Activated T-helper 2 cell treated with anti-CD3 and anti-CD28 coated beads, Interferon-gamma antibody, Interleukin-2, Interleukin-4, amounts not matched to agents 10 μg/mL and 5 μg/mL and 100 μg/mL, durations not matched to agents 14 hours and 24 hours and 36 hours (primary cell): ENCODE measurements at regions not wholly inside any gene's neighbourhood (a gene's known extent, or its start where the extent isn't known, plus 50 kb on each side); places are given as distances from the start of the nearest gene placed in this dataset.

Source experiments
- DNase-seq: peaks from one replicate; pipeline ENCODE4 v3.0.0; 2021; ENCODE audit warnings: low spot score
- H3K27ac Mint-ChIP-seq: one replicate; pipeline ENCODE4 v1.8.0; 2021; ENCODE audit warnings: mixed read lengths
- H3K27me3 Mint-ChIP-seq: one replicate; pipeline ENCODE4 v1.8.0; 2021; ENCODE audit warnings: low read depth, mixed read lengths
- H3K36me3 Mint-ChIP-seq: one replicate; pipeline ENCODE4 v1.8.0; 2021; ENCODE audit warnings: low read depth, mixed read lengths
- H3K4me1 Mint-ChIP-seq: one replicate; pipeline ENCODE4 v1.8.0; 2021; ENCODE audit warnings: low read depth, mixed read lengths
- H3K4me3 Mint-ChIP-seq: one replicate; pipeline ENCODE4 v1.8.0; 2021; ENCODE audit warnings: low read depth, mild to moderate bottlenecking, moderate library complexity, mixed read lengths
- H3K9me3 Mint-ChIP-seq: one replicate; pipeline ENCODE4 v1.8.0; 2021; ENCODE audit warnings: mixed read lengths
- intact Hi-C: fragments of 100-400 bp; cut with micrococcal nuclease; formaldehyde crosslinking; loops from one replicate; pipeline ENCODE4 v1.15.1; 2023

- Mint-ChIP-seq H3K4me3 (no peak overlapping the region), H3K27me3 (no peaks in the 10 kb centered on the region), H3K9me3 (peaks cover 14% of the 10 kb centered on the region), H3K4me1 (no peaks in the 10 kb centered on the region), H3K36me3 (no peaks in the 10 kb centered on the region), H3K27ac (no peak overlapping the region)
- DNase-seq = no peak
- intact Hi-C loops = no loop called here
Measured at GRCh38 chr3:82281205-82281604, 519.8 kb upstream of the GBE1 start.

- no peaks in the 10 kb centered on the region for H3K4me1 Mint-ChIP-seq
- H3K36me3 Mint-ChIP-seq = no peaks in the 10 kb centered on the region
- no peaks in the 10 kb centered on the region for H3K27me3 Mint-ChIP-seq
- DNase-seq = no peak
- no peak overlapping the region for H3K4me3 Mint-ChIP-seq
- H3K27ac Mint-ChIP-seq = no peak overlapping the region
- intact Hi-C loops = no loop called here
- peaks cover 27% of the 10 kb centered on the region for H3K9me3 Mint-ChIP-seq
Measured at GRCh38 chr3:82276992-82277391, 515.5 kb upstream of the GBE1 start.

GRCh38 chr3:82274897-82275296 lies 513.5 kb upstream of the GBE1 start:
- no peak overlapping the region for H3K27ac Mint-ChIP-seq
- intact Hi-C loops = no loop called here
- no peak for DNase-seq
- H3K9me3 Mint-ChIP-seq = peaks cover 48% of the 10 kb centered on the region
- no peaks in the 10 kb centered on the region for H3K4me1 Mint-ChIP-seq
- H3K4me3 Mint-ChIP-seq = no peak overlapping the region
- H3K36me3 Mint-ChIP-seq = no peaks in the 10 kb centered on the region
- no peaks in the 10 kb centered on the region for H3K27me3 Mint-ChIP-seq

GRCh38 chr3:82265747-82266146 lies 504.3 kb upstream of the GBE1 start:
- DNase-seq = no peak
- no peaks in the 10 kb centered on the region for H3K36me3 Mint-ChIP-seq
- H3K4me1 Mint-ChIP-seq = no peaks in the 10 kb centered on the region
- intact Hi-C loops = no loop called here
- H3K27ac Mint-ChIP-seq = no peak overlapping the region
- H3K9me3 Mint-ChIP-seq = peaks cover 28% of the 10 kb centered on the region
- no peak overlapping the region for H3K4me3 Mint-ChIP-seq
- H3K27me3 Mint-ChIP-seq = no peaks in the 10 kb centered on the region

DNA sequence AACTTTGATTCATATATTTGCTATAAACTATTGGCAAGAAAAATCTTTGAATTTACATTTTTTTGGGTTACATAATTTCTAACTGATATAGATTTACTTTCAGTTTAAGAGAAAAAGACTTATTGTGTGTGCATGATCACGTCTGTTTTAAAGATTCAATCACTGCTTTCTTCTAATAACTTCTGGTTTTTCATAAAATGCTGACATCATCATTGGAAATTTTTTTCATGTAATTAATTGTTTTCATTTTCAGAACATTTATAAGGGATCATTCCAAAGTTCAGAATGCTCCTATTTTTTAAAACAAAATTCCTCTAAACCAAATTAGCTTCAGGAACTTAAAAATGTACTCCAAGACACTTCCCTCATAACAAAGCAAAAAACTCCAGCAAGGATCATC lies 500.7 kb upstream of the GBE1 start:
- intact Hi-C loops = no loop called here
- no peak overlapping the region for H3K27ac Mint-ChIP-seq
- H3K4me3 Mint-ChIP-seq = no peak overlapping the region
- DNase-seq = no peak
- peaks cover 3% of the 10 kb centered on the region for H3K9me3 Mint-ChIP-seq
- no peaks in the 10 kb centered on the region for H3K4me1 Mint-ChIP-seq
- no peaks in the 10 kb centered on the region for H3K27me3 Mint-ChIP-seq
- no peaks in the 10 kb centered on the region for H3K36me3 Mint-ChIP-seq

DNA sequence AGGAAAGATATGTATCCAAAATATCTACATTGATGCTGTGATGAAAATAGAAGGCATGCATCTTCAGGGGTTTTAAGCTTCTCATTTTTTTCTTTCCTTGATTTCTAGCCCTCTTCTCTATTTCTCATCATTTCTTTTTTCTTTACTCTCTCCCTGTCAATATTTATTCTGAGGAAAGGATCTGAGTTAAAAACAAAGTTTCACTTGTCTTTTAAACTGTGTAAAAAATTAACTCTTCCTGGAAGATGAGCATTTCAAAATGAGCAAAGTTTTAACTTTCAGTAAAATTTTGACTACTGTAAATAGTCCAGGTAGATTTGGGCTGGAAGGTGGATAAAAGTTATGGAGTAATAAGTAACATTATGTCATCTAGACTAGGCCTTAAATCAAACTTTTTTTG lies 500.2 kb upstream of the GBE1 start:
- no peak overlapping the region for H3K27ac Mint-ChIP-seq
- peaks cover 3% of the 10 kb centered on the region for H3K9me3 Mint-ChIP-seq
- H3K27me3 Mint-ChIP-seq = no peaks in the 10 kb centered on the region
- H3K4me1 Mint-ChIP-seq = no peaks in the 10 kb centered on the region
- no peak overlapping the region for H3K4me3 Mint-ChIP-seq
- DNase-seq = no peak
- H3K36me3 Mint-ChIP-seq = no peaks in the 10 kb centered on the region
- intact Hi-C loops = no loop called here

GRCh38 chr3:82261013-82261412 lies 499.6 kb upstream of the GBE1 start:
- H3K27ac Mint-ChIP-seq = no peak overlapping the region
- no peak for DNase-seq
- intact Hi-C loops = no loop called here
- peaks cover 3% of the 10 kb centered on the region for H3K9me3 Mint-ChIP-seq
- no peaks in the 10 kb centered on the region for H3K27me3 Mint-ChIP-seq
- H3K4me3 Mint-ChIP-seq = no peak overlapping the region
- no peaks in the 10 kb centered on the region for H3K36me3 Mint-ChIP-seq
- no peaks in the 10 kb centered on the region for H3K4me1 Mint-ChIP-seq

GRCh38 chr3:82259994-82260393 lies 498.5 kb upstream of the GBE1 start:
- H3K27me3 Mint-ChIP-seq = no peaks in the 10 kb centered on the region
- intact Hi-C loops = no loop called here
- no peak overlapping the region for H3K27ac Mint-ChIP-seq
- H3K4me3 Mint-ChIP-seq = no peak overlapping the region
- no peak for DNase-seq
- no peaks in the 10 kb centered on the region for H3K4me1 Mint-ChIP-seq
- H3K9me3 Mint-ChIP-seq = peaks cover 3% of the 10 kb centered on the region
- H3K36me3 Mint-ChIP-seq = no peaks in the 10 kb centered on the region

DNA sequence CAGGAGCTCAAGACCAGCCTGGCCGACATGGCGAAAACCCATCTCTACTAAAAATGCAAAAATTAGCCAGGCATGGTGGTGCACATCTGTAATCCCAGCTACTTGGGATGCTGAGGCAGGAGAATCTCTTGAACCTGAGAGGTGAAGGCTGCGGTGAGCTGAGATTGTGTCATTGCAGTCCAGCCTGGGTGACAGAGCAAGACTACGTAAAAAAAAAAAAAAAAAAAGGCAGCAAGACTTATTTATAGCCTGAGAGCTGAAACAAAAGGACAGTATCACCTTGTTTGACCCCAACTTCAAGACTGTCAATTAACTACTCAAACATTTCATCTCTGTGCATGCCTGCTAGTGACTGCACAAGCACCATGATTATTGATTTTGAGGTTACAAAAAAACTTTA lies 478.9 kb upstream of the GBE1 start:
- Mint-ChIP-seq H3K4me1 (no peaks in the 10 kb centered on the region), H3K36me3 (no peaks in the 10 kb centered on the region), H3K9me3 (peaks cover 2% of the 10 kb centered on the region), H3K4me3 (no peak overlapping the region), H3K27me3 (no peaks in the 10 kb centered on the region), H3K27ac (no peak overlapping the region)
- intact Hi-C loops = no loop called here
- DNase-seq = no peak

GRCh38 chr3:82236257-82236656 lies 474.8 kb upstream of the GBE1 start:
- no peaks in the 10 kb centered on the region for H3K27me3 Mint-ChIP-seq
- H3K4me3 Mint-ChIP-seq = no peak overlapping the region
- H3K36me3 Mint-ChIP-seq = no peaks in the 10 kb centered on the region
- no peak for DNase-seq
- no peaks in the 10 kb centered on the region for H3K4me1 Mint-ChIP-seq
- intact Hi-C loops = loop anchor here (10.0 kb wide), 1 partner anchor 59 kb away; no protein-coding TSS in a partner anchor
- H3K27ac Mint-ChIP-seq = no peak overlapping the region
- H3K9me3 Mint-ChIP-seq = no peaks in the 10 kb centered on the region

DNA sequence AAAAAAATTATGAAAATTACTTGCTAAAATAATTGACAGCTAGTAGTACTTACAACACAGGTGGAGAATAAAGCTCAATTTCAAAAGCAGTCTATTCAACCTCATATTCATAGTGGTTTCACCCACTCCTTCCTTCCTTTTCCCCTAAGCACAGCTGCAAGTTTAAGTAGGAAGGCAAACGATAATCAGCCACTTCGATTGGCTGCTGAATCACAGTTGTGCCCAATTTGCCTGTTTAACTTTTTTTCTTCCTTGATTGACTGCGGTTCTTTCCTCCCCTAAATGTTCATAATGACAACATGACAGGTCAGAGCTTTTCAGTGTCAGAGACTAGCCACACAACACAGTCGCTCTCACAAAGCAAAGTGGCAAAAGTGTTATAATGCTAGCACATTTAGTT lies 468.0 kb upstream of the GBE1 start:
- DNase-seq = no peak
- Mint-ChIP-seq H3K4me3 (peak overlapping the region; percentile 9), H3K27me3 (no peaks in the 10 kb centered on the region), H3K27ac (peak overlapping the region; percentile 24), H3K9me3 (peaks cover 3% of the 10 kb centered on the region), H3K4me1 (peaks cover 8% of the 10 kb centered on the region), H3K36me3 (no peaks in the 10 kb centered on the region)
- intact Hi-C loops = no loop called here

GRCh38 chr3:82224661-82225060 lies 463.2 kb upstream of the GBE1 start:
- peaks cover 4% of the 10 kb centered on the region for H3K4me1 Mint-ChIP-seq
- H3K4me3 Mint-ChIP-seq = no peak overlapping the region
- intact Hi-C loops = no loop called here
- H3K27me3 Mint-ChIP-seq = no peaks in the 10 kb centered on the region
- H3K27ac Mint-ChIP-seq = no peak overlapping the region
- peaks cover 29% of the 10 kb centered on the region for H3K9me3 Mint-ChIP-seq
- DNase-seq = no peak
- H3K36me3 Mint-ChIP-seq = no peaks in the 10 kb centered on the region

GRCh38 chr3:82222401-82222800 lies 461.0 kb upstream of the GBE1 start:
- intact Hi-C loops = no loop called here
- DNase-seq = no peak
- Mint-ChIP-seq H3K4me3 (no peak overlapping the region), H3K36me3 (no peaks in the 10 kb centered on the region), H3K27ac (no peak overlapping the region), H3K4me1 (no peaks in the 10 kb centered on the region), H3K9me3 (peaks cover 29% of the 10 kb centered on the region), H3K27me3 (no peaks in the 10 kb centered on the region)

DNA sequence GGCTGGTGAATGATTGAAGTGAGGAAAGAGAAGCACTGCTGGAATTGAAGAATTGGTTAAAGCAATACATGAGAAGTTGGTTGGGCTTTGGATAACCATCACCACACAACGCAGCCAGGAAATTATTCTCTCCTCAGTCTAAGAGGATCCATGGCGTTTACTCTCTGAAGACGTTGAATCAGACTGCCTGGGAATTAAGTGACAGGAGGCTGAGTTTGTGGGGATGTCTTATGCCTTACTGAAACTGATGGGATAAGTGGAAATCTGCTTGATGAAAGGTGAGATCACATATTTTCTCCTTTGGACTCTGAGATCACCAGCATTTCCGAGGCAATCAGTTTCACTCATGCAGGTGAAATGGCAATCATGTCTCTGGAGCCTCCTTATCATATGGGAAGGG lies 456.1 kb upstream of the GBE1 start:
- Mint-ChIP-seq H3K36me3 (no peaks in the 10 kb centered on the region), H3K4me3 (no peak overlapping the region), H3K27me3 (no peaks in the 10 kb centered on the region), H3K27ac (no peak overlapping the region), H3K4me1 (no peaks in the 10 kb centered on the region), H3K9me3 (peaks cover 9% of the 10 kb centered on the region)
- DNase-seq = no peak
- intact Hi-C loops = no loop called here
